Adrenal gland (tissue), 9 donors: ENCODE measurements at regions not wholly inside any gene's neighbourhood (a gene's known extent, or its start where the extent isn't known, plus 50 kb on each side); places are given as distances from the start of the nearest gene placed in this dataset.

Experiments
- DNase-seq, 7 donors: peaks; one replicate each; pipeline ENCODE4 v3.0.0-alpha.2; 2019 to 2020
- H3K27ac ChIP-seq, 5 donors: fragments of 200-600 bp; sonication (generic) in 4 of 5; 1 replicate in 3 of 5; 2 replicates in 2 of 5; pipeline versions ENCODE4 v1.5.1 to v1.8.0; 2016 to 2020; ENCODE audit warnings: mild to moderate bottlenecking in 1 of 5
- H3K27me3 ChIP-seq: fragments of 200-600 bp; 2 replicates; pipeline ENCODE4 v1.8.0; 2021
- H3K36me3 ChIP-seq, 2 donors: fragments of 200-600 bp; replicated peaks in 1 of 2; 1 replicate in 1 of 2; 2 replicates in 1 of 2; pipeline versions ENCODE4 v1.5.1 to v1.8.0; 2018 to 2022
- H3K4me1 ChIP-seq, 2 donors: fragments of 200-600 bp; replicated peaks in 1 of 2; 1 replicate in 1 of 2; 2 replicates in 1 of 2; pipeline versions ENCODE4 v1.5.1 to v1.8.0; 2018 to 2021
- H3K4me3 ChIP-seq, 4 donors: fragments of 200-600 bp; sonication (generic) in 3 of 4; one replicate each; pipeline ENCODE4 v1.5.1; 2016 to 2018
- H3K9me3 ChIP-seq, 3 donors: fragments of 200-600 bp; sonication (generic) in 1 of 3; replicated peaks in 1 of 3; 1 replicate in 2 of 3; 2 replicates in 1 of 3; pipeline versions ENCODE4 v1.5.1 to v1.8.0; 2016 to 2021
- POLR2A ChIP-seq, 2 donors: fragments of 450-650 bp; IDR thresholded peaks; one replicate each; pipeline ENCODE4 v1.6.1; 2017; ENCODE audit warnings: antibody characterized with exemption in 2 of 2, mild to moderate bottlenecking in 2 of 2, moderate library complexity in 1 of 2
- WGBS, 4 donors: extraction: QIAGEN DNeasy Blood & Tissue Kit in 2 of 4; methylation state at CpG; one replicate each; pipeline versions ENCODE4 v1.1.5 to v1.1.7; 2013 to 2017; 5-methylcytosine and 5-hydroxymethylcytosine counted together
- intact Hi-C, 2 donors: fragments of 100-400 bp; cut with DNase I; formaldehyde crosslinking; loops; one replicate each; pipeline versions ENCODE4 v1.14.1 to v1.15.0; 2022 to 2023
- TF ChIP-seq, protein P1 (sequence below), 6 experiments: fragments of 450-650 bp in 4 of 6; fragments of 200-600 bp in 2 of 6; sonication (generic) in 1 of 6; IDR thresholded peaks; 1 replicate in 5 of 6; 2 replicates in 1 of 6; pipeline versions ENCODE4 v1.5.1 to v1.8.0; 2016 to 2021; ENCODE audit warnings: antibody characterized with exemption in 6 of 6, mild to moderate bottlenecking in 2 of 6, moderate library complexity in 1 of 6
- donor health status: healthy with polysubstance abuse.
- donor health status: Bipolar disorder and iron deficiency.
- donor health status: DM: yes; HTN: yes; CAD: no.
- donor health status: DM: no; HTN: no; CAD: no.
- donor health status: DM: no; HTN: no; CAD: no.

DNA sequence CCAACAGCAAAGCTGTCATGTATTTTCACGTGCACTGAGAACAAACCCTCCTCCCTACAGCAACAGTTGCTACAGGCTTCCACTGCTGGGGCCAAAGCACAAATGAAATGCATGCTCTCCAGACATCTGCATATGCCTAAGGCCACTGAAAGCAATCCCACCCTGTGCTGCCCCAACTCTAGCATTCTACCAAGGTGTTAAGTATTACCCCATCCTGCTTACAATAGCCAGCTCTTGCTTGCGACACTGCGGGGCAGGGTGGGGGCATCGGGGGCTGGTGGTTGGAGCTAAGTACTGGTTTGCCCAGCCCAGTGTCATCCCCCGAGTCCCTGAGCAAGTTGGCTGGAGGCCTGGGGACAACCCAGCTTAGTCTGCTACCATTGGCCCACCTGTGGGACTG lies 742.5 kb downstream of the TDRD15 start:
- TF ChIP-seq, protein P1, sequence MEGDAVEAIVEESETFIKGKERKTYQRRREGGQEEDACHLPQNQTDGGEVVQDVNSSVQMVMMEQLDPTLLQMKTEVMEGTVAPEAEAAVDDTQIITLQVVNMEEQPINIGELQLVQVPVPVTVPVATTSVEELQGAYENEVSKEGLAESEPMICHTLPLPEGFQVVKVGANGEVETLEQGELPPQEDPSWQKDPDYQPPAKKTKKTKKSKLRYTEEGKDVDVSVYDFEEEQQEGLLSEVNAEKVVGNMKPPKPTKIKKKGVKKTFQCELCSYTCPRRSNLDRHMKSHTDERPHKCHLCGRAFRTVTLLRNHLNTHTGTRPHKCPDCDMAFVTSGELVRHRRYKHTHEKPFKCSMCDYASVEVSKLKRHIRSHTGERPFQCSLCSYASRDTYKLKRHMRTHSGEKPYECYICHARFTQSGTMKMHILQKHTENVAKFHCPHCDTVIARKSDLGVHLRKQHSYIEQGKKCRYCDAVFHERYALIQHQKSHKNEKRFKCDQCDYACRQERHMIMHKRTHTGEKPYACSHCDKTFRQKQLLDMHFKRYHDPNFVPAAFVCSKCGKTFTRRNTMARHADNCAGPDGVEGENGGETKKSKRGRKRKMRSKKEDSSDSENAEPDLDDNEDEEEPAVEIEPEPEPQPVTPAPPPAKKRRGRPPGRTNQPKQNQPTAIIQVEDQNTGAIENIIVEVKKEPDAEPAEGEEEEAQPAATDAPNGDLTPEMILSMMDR (IDR thresholded peaks at IDR 0.05): no peak
- TF ChIP-seq POLR2A (IDR thresholded peaks at IDR 0.05): no peak
- DNase-seq: no peak
- 70 to 78% (median 77%) methylated on average over 4 to 5 of the region's 5 CpGs for WGBS, 4 donors
- H3K36me3 ChIP-seq: no peaks in the 10 kb centered on the region
- intact Hi-C loops: no loop called here
- no peaks in the 10 kb centered on the region for H3K4me1 ChIP-seq
- no peak overlapping the region for H3K27ac ChIP-seq
- no peaks in the 10 kb centered on the region for H3K9me3 ChIP-seq
- H3K27me3 ChIP-seq: no peaks in the 10 kb centered on the region
- H3K4me3 ChIP-seq: no peak overlapping the region

DNA sequence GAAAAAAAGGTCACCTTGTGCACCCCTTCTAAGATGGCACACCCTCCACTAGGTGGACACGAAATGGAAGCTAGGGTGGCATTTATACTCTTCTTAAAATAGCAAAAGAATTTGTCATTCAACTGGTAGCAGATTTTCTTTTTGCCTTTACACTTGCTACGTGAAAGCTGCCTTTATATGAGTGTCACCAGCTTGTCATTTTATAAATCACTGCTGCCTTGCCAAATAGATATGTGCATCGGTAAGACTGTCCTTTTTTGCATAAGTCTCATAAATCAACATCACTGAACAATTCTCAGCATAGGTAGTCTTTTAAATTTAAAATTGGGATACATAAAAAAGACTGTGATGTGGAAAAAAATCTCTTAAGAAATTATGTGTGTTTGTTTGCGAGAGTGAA lies 764.1 kb downstream of the TDRD15 start:
- Histone ChIP-seq H3K4me1 (no peaks in the 10 kb centered on the region), H3K4me3 (no peak overlapping the region), H3K27ac (no peak overlapping the region), H3K27me3 (no peaks in the 10 kb centered on the region), H3K9me3 (no peaks in the 10 kb centered on the region), H3K36me3 (no peaks in the 10 kb centered on the region)
- no peak for TF ChIP-seq POLR2A (IDR thresholded peaks at IDR 0.05)
- TF ChIP-seq, protein P1 (IDR thresholded peaks at IDR 0.05): no peak
- no peak for DNase-seq
- intact Hi-C loops: no loop called here
- WGBS, 4 donors: 65 to 75% (median 69%) methylated on average over 4 of the region's 4 CpGs

DNA sequence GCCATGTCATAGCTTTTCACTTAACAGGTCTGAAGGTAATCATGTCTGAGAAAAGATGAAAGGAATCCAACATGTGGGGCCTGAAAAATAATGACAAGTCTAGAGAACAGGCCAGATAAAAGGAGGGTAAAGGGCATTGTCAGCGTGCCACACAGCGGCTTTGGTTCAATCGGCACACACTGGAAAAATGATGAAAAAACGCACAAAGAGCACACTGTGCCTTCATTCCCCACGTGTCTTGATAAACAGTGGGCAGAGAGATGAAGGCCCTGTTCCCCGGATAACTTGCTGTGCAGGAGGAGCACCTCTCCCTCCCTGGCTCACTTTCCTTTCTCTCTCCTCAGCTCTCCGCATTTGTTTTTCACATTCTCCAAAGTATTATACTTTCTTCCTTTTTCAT lies 766.3 kb downstream of the TDRD15 start:
- TF ChIP-seq, protein P1 (IDR thresholded peaks at IDR 0.05): no peak
- no peak for TF ChIP-seq POLR2A (IDR thresholded peaks at IDR 0.05)
- H3K27me3 ChIP-seq: no peaks in the 10 kb centered on the region

DNA sequence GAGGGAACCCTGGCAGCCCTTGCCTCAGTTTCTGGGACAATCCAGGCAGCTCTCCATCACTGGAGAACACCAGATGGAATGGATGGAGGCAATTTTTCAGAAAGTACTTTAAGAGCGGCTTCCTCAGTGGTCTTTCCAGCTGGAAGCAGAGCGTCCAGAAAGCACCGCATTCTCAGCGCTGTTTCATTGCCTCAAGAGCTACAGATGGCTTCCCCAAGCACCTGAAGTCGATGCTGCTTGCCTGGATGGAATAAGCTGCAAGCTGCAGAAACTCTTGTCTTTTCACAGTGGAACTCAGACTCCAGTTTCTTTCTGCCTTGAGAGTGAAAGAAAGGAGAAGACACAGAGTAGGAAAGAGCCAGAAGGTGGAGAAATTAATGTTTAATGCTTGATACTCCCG lies 766.9 kb downstream of the TDRD15 start:
- Histone ChIP-seq H3K9me3 (no peaks in the 10 kb centered on the region), H3K27me3 (no peaks in the 10 kb centered on the region), H3K4me3 (no peak overlapping the region), H3K36me3 (no peaks in the 10 kb centered on the region), H3K27ac (no peak overlapping the region), H3K4me1 (no peaks in the 10 kb centered on the region)
- 71 to 80% (median 75%) methylated on average over 6 of the region's 6 CpGs for WGBS, 4 donors
- no peak for TF ChIP-seq POLR2A (IDR thresholded peaks at IDR 0.05)
- TF ChIP-seq, protein P1 (IDR thresholded peaks at IDR 0.05): no peak
- no peak for DNase-seq
- intact Hi-C loops: no loop called here

More for the DNA sequence above, 766.3 kb downstream of the TDRD15 start:
- no peak for DNase-seq
- Histone ChIP-seq H3K9me3 (no peaks in the 10 kb centered on the region), H3K4me1 (no peaks in the 10 kb centered on the region), H3K36me3 (no peaks in the 10 kb centered on the region), H3K4me3 (no peak overlapping the region), H3K27ac (no peak overlapping the region)
- WGBS, 4 donors: 62 to 70% (median 66%) methylated on average over 7 of the region's 7 CpGs
- intact Hi-C loops: no loop called here
